ENCODE measurements at regions not wholly inside any gene's neighbourhood (a gene's known extent, or its start where the extent isn't known, plus 50 kb on each side); places are given as distances from the start of the nearest gene placed in this dataset.
"Not testable (repeated sequence)": the region's sequence is repeated elsewhere in the genome, so short reads cannot be mapped to it uniquely, and the experiment has no call there.

- DNase-seq = not testable (repeated sequence)
These were observed 181.1 kb downstream of the TBC1D2B start for GRCh38 chr15:77896147-77897112.

GRCh38 chr15:77895742-77896141 lies 181.8 kb downstream of the TBC1D2B start:
- no peak for DNase-seq

DNA sequence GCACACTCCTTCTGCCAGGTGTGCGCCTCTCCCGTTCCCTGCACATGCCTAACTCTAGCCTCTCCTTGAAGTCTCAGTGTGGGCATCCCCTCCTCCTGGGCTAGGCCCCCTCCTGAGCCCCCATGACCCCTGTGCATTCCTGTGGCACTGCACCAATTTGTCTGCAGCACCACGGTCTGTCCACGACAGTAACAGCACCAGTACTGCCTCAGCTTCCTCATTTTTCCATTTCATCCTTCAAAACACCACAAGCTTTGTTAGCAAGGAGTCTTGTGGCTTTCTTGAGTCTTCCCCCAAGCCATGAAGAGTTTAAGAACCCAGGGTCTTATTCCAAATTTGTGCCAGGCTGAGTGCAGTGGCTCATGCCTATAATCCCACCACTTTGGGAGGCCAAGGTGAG lies 182.4 kb downstream of the TBC1D2B start:
- not testable (repeated sequence) for DNase-seq

DNA sequence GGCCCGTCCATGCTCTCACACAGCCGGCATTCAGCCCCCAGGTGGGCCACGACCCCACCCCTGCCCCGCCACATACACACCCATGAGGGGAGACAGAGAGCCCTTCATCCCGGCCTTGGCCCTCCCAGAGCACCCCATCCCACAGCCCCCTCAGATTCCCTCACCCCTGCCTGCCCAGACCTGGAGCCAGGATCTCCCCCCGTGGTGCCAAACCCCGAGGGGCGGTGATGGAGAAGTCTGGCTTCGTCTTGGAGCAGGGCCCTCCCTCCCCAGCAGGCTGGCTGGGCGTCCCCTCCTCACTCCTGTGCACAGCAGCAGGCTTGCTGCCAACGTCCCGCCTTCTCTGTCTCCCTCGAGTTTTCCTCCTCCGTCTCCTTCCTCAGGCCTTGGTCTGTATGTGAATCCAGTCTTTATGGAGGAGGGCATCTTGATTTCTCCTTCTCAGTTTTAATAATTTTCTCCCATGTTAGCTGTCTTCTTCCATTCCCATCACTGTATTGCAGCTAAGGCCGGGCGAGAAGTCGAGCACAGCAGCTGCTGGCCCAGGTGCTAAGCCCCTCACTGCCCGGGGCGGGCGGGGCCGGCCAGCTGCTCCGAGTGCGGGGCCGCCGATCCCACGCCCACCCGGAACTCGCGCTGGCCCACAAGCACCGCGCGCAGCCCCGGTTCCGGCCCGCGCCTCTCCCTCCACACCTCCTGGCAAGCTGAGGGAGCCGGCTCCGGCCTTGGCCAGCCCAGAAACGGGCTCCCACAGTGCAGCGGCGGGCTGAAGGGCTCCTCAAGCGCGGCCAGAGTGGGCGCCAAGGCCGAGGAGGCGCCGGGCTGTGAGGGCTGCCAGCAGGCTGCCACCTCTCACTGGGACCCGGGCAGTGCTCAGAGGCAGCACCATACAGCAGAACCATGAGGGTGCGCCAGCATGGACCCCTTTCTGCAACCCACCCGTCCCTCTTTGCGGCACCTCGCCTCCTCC lies 183.6 kb downstream of the TBC1D2B start:
- peak; percentile 69 for DNase-seq

GRCh38 chr15:77893246-77893645 lies 184.3 kb downstream of the TBC1D2B start:
- not testable (repeated sequence) for DNase-seq

- DNase-seq = no peak
These were observed 185.2 kb downstream of the TBC1D2B start for GRCh38 chr15:77892335-77892734.

DNA sequence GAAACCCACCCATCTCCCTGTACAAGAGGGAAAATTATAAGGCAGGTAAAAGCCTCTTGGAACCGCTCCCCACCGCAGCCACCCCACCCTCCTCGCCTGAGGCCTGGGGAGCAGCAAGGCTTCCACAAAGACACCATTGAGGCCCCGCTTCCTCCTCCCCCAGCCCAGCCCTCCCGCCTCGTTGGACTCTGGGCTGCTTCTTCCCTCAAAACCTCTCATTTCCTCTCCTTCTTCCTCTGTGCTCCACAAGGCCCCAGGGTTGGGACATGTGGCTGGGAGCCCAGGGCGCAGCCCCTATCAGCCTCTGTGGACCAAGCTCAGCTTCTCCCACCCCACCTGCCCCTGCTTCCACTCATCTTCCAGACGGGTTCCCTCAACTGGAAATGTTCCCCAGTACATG lies 185.6 kb downstream of the TBC1D2B start:
- not testable (repeated sequence) for DNase-seq

GRCh38 chr15:77890911-77891801 lies 186.4 kb downstream of the TBC1D2B start:
- DNase-seq = peak; percentile 67

DNA sequence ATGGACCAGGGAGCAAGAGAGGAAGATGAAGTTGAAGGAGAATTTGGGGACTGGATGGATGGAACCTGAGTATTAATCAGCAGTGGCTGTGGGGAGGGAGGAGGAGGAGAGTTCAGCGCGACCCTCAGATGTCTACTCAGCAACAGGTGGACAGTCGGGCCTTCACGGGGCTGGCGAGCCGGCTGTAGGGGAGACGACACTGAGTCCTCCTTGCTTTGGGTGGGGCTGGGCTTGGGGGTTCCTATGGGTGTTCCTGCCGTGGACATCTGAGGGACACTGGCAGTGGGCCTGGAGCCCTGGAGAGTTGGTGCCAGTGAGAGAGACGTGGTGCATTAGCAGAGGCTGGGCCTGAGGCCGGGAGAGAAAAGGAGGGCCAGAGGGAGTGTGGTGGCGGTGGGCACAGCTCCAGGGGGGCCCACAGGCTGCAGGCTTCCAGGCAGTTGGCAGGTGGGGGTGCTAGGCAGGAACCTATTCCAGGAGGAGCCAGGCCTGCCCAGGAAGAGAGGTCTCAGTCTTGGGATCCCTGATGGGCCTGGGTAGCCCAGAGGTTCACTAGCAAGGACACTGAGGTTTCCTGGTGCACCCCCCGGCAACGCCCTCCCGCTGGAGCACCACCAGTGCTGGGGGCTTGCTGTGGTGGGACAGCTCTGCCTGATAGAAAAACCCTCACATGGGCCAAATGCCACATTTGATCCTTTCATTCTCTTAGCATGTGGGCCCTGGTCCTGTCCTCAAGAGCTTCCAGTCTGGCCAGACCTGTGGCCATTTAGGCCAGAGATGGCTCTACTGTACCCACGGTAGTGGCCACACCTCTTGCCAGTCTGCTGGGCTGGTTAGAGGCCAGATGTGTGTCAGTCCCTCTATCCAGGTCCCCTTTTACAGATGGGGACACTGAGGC lies 187.4 kb downstream of the TBC1D2B start:
- not testable (repeated sequence) for DNase-seq

- no peak for DNase-seq
These were observed 188.3 kb downstream of the TBC1D2B start for GRCh38 chr15:77889009-77889806.

GRCh38 chr15:77887563-77888429 lies 189.7 kb downstream of the TBC1D2B start:
- DNase-seq = not testable (repeated sequence)

GRCh38 chr15:77886805-77887448 lies 190.6 kb downstream of the TBC1D2B start:
- no peak for DNase-seq

GRCh38 chr15:77885877-77886500 lies 191.5 kb downstream of the TBC1D2B start:
- DNase-seq = not testable (repeated sequence)

DNA sequence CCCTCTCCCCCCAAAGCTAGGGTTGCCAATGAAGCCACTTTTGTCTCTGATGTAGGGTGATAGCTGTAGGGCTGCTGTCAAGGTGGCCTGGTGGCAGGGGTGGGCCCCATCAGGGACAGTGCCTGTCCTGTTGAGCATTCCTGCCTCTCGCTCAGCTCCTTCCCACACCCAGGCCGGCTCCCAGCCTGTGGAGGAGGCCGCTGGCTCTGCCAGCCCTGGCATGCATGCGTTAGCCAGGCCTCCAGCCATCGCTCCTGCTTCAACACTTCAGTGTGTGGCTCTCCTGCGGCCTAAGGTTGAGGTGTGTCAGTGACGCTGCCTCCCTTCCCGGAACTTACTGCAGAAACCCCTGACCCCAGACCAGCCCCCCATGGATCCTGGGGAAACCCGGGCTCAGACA lies 194.5 kb downstream of the TBC1D2B start:
- not testable (repeated sequence) for DNase-seq

GRCh38 chr15:77881950-77882349 lies 195.6 kb downstream of the TBC1D2B start:
- peak; percentile 64 for DNase-seq

DNA sequence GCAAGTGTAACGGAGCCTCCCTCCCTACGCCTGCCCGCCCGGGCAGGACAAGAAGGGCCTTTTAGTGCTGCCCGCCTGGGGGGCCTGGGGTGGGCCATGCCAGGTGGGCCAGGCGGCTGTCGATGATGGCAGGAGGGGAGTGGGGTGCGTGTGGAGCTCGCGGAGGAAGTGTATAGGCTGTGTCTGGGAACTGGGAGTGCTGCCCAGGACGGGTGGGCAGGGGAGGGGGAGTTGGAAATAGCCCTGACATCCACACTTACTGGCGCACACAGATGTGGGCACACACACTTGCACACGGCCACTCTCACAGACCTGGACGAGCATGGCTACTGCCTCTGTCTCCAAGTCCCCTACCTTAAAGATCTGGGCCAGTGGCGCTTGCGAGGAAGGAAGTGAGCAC lies 196.0 kb downstream of the TBC1D2B start:
- DNase-seq = peak; percentile 75

DNA sequence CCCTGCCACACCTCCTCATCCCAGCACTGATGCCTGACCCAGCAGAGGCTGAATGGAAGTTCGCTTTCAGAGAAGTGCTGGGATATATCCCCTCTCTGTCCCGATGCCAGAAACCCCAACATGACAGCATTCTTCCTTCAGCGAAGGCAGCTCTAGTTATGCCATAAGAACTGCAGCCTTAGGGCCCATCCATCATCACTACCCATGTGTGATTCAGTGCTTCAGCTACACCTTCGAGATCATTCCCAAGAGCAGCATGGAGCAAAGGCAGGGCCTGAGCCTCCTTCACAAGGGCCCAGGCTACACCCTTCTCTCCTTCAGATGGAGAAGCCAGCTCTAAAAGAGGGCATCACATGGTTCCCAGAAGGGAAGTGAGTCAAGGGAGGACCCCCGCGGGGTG lies 198.0 kb downstream of the TBC1D2B start:
- peak; percentile 68 for DNase-seq

Data from tongue (tissue), 1 donor.